Uterus (tissue), 2 donors: ENCODE measurements at regions not wholly inside any gene's neighbourhood (a gene's known extent, or its start where the extent isn't known, plus 50 kb on each side); places are given as distances from the start of the nearest gene placed in this dataset.

Experiments used
- POLR2A ChIP-seq, 2 donors: fragments of 450-650 bp; IDR thresholded peaks; one replicate each; pipeline ENCODE4 v1.6.1; 2016; ENCODE audit warnings: antibody characterized with exemption in 2 of 2, mild to moderate bottlenecking in 1 of 2, moderate library complexity in 1 of 2
- TF ChIP-seq, protein P1 (sequence below), 4 experiments: fragments of 200-600 bp in 2 of 4; fragments of 450-650 bp in 2 of 4; sonication (generic) in 2 of 4; IDR thresholded peaks; one replicate each; pipeline ENCODE4 v1.5.1; 2016 to 2019; ENCODE audit warnings: antibody characterized with exemption in 4 of 4, mild to moderate bottlenecking in 2 of 4, moderate library complexity in 1 of 4

DNA sequence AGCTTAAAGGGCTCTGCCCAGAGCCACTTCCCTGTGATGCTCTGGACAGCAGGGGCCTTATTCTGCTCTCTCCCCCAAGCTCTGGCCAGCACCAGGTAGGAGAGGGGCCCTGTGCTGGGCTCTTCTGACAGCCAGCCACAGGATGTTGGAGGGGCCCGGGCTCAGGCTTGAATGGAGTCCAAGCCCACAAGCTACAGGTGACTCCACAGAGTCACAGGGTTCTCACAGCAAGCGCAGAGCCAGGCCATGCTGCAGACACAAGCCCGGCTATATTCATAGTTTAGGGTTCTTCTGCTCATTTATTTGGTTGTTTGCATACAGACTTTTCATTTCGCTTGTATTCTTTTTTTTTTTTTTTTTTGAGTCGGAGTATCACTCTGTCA lies 1392.8 kb downstream of the BRD1 start:
- TF ChIP-seq, protein P1, sequence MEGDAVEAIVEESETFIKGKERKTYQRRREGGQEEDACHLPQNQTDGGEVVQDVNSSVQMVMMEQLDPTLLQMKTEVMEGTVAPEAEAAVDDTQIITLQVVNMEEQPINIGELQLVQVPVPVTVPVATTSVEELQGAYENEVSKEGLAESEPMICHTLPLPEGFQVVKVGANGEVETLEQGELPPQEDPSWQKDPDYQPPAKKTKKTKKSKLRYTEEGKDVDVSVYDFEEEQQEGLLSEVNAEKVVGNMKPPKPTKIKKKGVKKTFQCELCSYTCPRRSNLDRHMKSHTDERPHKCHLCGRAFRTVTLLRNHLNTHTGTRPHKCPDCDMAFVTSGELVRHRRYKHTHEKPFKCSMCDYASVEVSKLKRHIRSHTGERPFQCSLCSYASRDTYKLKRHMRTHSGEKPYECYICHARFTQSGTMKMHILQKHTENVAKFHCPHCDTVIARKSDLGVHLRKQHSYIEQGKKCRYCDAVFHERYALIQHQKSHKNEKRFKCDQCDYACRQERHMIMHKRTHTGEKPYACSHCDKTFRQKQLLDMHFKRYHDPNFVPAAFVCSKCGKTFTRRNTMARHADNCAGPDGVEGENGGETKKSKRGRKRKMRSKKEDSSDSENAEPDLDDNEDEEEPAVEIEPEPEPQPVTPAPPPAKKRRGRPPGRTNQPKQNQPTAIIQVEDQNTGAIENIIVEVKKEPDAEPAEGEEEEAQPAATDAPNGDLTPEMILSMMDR (IDR thresholded peaks at IDR 0.05) = no peak
- no peak for TF ChIP-seq POLR2A (IDR thresholded peaks at IDR 0.05)
